HG03066 (cell line): ENCODE measurements at regions not wholly inside any gene's neighbourhood (a gene's known extent, or its start where the extent isn't known, plus 50 kb on each side); places are given as distances from the start of the nearest gene placed in this dataset.

Experiments
- ATAC-seq: cut with Tn5 transposase; IDR thresholded peaks from one replicate; pipeline ENCODE4 v1.9.1; 2021; ENCODE audit warnings: low read depth; ENCODE audit not compliant: unreplicated experiment

DNA sequence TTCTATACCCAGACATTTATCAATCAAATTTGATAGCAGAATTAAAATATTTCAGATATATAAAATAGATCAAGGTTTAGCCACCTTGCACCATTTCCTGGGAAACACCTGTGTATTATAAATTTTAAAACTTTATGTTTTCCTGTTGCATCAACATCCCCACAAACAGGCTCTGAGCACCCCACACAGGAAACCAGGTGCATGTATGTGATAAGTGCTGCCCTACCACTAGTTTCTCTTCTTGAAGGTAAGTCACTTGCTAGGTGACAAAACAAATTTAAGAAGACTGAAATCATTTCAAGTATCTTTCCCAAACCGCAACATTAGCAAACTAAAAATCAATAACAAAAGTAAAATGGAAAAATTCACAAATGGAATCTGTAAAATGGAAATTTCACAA lies 496.1 kb upstream of the CCDC54 start:
- ATAC-seq, result no peak

- ATAC-seq, result no peak
Measured at GRCh38 chr3:106882297-106882696, 494.9 kb upstream of the CCDC54 start.

DNA sequence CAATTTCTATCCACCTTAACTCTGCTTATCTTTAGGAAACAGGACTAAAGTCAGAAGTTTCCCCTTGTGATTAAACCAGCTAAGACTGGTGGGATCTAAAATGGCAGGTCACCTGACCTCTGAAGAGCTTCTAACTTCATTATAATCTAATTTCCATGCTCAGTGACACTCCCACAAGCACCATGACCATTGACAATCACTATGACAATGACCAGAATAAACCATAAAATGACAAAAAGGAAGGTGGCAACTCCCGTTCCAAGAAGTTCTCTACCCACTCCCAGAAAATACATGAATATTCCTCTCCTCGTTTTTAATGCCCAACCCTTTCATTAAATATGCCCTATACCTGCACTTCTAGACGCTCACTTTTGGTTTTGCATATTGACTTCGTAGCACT lies 471.2 kb upstream of the CCDC54 start:
- ATAC-seq, result no peak

- no peak for ATAC-seq
Measured at GRCh38 chr3:106908181-106908938, 468.9 kb upstream of the CCDC54 start.

DNA sequence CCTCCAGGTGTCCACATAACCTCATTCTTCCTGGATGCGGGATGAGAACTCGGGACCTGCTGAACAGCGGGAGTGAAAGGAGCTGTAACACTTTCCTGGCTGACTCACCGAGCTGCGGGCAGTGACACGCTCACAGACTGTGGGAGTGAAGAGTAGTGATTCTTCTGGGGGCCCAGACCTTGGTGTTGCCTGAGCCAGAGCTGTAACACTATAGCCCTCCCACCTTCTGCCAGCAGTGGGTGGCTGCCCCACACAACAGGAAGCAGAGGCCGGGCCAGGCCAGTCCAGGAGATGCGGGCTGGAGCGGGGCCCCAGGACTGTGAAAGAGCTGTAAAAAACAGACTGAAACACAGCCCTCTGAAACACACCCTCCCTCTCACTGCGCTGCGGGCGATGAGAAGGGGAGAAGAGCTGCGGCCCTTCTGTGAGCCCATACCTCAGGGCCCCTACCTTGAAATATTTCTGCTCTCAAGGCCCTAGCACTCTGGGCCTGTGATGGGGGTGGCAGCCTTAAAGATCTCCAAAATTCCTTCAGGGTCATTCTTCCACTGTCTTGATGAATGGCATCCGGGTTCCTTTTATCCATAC lies 464.0 kb upstream of the CCDC54 start:
- ATAC-seq, result no peak

DNA sequence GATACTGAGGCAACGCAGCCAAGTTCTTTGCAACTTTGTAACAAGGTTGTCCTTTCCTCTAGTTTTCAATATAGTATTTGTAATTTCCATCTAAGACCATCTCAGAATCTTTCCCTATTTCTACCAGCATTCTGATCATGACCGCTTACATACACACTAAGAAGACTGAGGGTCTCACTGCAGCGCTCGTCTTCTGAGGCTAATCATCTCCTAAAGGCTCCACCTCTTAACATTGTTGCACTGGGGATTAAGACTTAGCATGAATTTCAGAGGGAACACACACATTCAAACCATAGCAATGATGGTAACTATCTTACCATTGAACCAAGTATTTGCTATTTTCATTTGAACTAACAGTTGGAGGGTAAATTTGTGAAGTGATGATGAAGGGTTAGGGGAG lies 463.3 kb upstream of the CCDC54 start:
- ATAC-seq, result no peak

- ATAC-seq, result no peak
Measured at GRCh38 chr3:106920609-106921008, 456.6 kb upstream of the CCDC54 start.

GRCh38 chr3:106929081-106929480 lies 448.2 kb upstream of the CCDC54 start:
- ATAC-seq, result no peak

DNA sequence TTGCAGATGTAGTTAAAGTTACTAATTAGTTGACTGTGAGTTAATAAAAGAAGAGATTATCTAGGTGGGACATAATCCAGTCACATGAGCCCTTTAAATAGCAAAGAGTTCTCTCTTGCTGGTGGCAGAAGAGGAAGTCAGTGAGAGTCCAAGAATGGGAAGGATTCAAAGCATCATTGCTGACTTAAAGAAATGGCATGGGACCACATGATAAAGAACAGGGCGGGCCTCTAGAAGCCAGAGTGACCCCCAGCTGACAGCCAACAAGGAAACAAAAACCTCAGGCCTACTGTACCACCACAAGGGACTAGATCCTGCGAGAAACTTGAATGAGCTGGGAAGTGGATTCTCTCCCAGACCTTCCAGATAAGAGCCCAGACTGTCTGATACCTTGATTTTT lies 447.2 kb upstream of the CCDC54 start:
- no peak for ATAC-seq

- no peak for ATAC-seq
Measured at GRCh38 chr3:106931904-106932303, 445.3 kb upstream of the CCDC54 start.

DNA sequence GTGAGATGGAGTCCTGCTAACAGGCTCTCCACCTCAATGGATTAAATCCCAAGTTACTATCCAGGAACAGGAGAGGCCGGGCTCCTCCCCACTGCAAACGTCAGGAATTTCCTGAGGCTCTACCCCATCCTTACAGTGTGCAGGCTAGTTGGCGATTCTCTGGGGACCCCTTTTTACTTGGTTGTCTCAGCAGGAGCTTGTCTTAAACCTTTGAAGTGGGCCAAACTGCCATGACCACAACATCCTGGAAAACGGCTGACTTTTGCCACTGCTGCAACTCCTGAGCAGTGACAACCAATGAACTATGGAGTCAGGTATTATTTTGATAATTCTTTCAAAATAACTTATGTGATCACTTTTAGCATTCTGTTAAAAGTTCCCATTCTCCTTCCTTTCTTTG lies 440.9 kb upstream of the CCDC54 start:
- no peak for ATAC-seq

- ATAC-seq, result no peak
Measured at GRCh38 chr3:106942051-106942450, 435.2 kb upstream of the CCDC54 start.

- ATAC-seq, result no peak
Measured at GRCh38 chr3:106943071-106943470, 434.2 kb upstream of the CCDC54 start.

- no peak for ATAC-seq
Measured at GRCh38 chr3:106945435-106945834, 431.8 kb upstream of the CCDC54 start.

DNA sequence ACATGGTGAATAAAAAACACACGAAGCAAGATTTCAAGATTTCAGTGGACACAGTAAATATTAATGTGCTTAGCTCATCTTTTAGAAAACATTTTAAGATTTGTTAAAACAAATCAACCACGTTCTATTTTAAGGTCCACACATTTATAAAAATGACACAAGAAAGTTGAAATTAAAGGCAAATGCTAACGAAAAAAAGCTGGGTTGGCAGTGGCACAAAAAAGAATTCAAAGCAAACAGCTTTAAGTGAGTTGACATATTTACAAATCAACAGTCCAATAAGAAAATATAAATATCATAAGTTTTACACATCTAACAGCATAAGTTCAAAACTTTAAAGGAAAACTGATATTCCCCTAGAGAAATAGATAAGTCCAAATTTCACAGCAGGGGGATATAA lies 430.4 kb upstream of the CCDC54 start:
- no peak for ATAC-seq

- ATAC-seq, result no peak
Measured at GRCh38 chr3:106957029-106957428, 420.2 kb upstream of the CCDC54 start.

- no peak for ATAC-seq
Measured at GRCh38 chr3:106962993-106963392, 414.2 kb upstream of the CCDC54 start.

GRCh38 chr3:106963442-106963841 lies 413.8 kb upstream of the CCDC54 start:
- no peak for ATAC-seq

- no peak for ATAC-seq
Measured at GRCh38 chr3:106965307-106965706, 411.9 kb upstream of the CCDC54 start.

- ATAC-seq, result no peak
Measured at GRCh38 chr3:106969596-106969995, 407.6 kb upstream of the CCDC54 start.

- no peak for ATAC-seq
Measured at GRCh38 chr3:106981392-106981791, 395.8 kb upstream of the CCDC54 start.

DNA sequence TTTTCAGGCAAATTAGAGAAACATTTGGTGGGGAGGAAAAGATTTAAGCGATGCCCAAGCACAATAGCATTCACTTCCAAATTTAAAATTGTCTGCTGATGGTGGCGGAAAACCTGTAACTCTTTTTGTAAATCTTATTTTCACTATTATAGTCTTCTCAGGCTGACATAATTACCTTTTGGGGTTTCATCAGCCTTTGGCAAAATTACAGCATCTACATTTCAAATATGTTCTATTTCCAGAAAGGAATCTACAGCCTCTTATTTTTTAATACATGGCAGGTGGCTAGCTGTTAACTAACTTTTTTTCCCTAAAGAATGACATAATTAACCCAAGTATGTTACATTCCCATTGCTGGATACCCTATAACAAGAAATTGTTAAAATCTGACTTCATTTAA lies 391.5 kb upstream of the CCDC54 start:
- no peak for ATAC-seq
